ENCODE measurements at regions not wholly inside any gene's neighbourhood (a gene's known extent, or its start where the extent isn't known, plus 50 kb on each side); places are given as distances from the start of the nearest gene placed in this dataset.
"Not testable (repeated sequence)": the region's sequence is repeated elsewhere in the genome, so short reads cannot be mapped to it uniquely, and the experiment has no call there.

DNA sequence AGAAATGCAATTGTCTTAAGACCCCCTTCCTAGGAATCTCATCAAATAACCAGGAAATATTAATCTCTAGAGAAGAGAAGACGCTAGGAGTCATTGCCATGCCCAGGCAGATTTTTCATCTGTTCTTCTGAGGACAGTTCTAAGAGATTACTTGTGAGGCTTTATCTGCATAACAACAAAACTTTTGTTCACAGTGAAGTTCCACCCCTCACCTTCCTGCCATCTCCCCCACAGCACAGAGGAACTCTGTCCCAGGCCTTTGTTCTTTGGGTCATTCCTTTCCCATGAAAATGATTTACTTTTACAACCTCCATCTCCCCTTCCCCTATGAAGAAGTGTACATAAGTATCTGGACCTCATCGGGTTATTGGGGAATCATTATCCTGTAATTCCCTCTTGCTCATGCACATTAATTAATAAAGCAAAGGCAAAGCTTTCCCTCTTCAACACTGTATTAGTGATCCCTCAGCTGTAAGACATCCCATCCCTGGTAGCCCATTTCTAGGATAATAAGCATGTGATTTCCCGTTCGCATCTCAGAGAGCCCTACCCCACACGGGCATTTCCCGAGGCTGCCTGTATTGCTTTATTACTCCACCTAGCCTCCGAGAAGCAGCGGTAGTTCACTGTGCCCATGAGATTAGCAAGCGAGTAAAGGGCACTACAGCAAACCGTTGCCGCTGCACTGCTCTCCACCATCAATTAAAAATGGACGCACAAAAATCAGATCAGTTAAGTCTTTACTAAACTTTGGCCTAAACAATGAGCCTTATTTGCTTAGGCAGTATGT is 384.4 kb upstream of the CAMK1G start:
- no peak overlapping the region for H3K27ac ChIP-seq

GRCh38 chr1:209199822-209200221 is 383.7 kb upstream of the CAMK1G start:
- Histone ChIP-seq H3K27ac (no peak overlapping the region), H3K4me3 (no peak overlapping the region)
- no peak for DNase-seq (ENCODE audit: low spot score)
- TF ChIP-seq CTCF (IDR thresholded peaks at IDR 0.05) = no peak

More for the DNA sequence above, 384.4 kb upstream of the CAMK1G start:
- no peak for TF ChIP-seq CTCF (IDR thresholded peaks at IDR 0.05)
- H3K4me3 ChIP-seq = no peak overlapping the region
- no peak for DNase-seq (ENCODE audit: low spot score)

DNA sequence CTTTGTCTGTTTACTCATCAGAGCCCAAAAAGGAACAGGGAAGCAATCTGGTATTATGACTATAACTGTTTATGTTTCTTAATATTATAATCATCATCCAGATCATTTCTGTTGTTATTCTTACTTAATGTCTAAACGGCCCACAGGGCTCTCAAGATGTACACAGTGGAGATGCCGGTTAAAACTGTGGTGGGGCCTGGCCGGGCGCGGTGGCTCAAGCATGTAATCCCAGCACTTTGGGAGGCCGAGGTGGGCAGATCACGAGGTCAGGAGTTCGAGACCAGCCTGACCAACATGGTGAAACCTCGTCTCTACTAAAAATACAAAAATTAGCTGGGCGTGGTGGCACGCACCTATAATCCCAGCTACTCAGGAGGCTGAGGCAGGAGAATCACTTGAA is 381.2 kb upstream of the CAMK1G start:
- DNase-seq (ENCODE audit: low spot score); H3K27ac ChIP-seq; H3K4me3 ChIP-seq: not testable (repeated sequence)

- no peak overlapping the region for H3K27ac ChIP-seq
- H3K4me3 ChIP-seq = no peak overlapping the region
- DNase-seq (ENCODE audit: low spot score) = no peak
- peak; percentile 68 for TF ChIP-seq CTCF (IDR thresholded peaks at IDR 0.05)
Observed at GRCh38 chr1:209202830-209203532, 380.5 kb upstream of the CAMK1G start.

DNA sequence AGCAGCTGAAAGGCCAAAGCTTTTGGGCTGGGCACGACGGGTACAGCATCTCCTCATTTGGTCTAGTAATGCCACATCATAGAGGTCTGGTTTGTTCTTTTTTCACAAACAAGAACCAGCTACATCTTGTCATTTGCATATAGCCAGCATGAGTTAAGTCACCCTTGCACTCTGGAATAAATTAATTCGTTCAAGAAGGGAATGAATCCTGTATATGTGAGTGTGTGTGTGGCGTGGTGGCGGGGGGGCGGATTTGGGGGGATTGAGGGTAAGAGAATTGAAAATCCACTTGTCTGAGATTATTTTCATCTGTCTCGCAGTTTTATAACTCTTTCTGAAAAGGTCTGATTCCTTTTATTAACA is 380.0 kb upstream of the CAMK1G start:
- no peak overlapping the region for H3K4me3 ChIP-seq
- TF ChIP-seq CTCF (IDR thresholded peaks at IDR 0.05) = no peak
- H3K27ac ChIP-seq = no peak overlapping the region
- no peak for DNase-seq (ENCODE audit: low spot score)

DNA sequence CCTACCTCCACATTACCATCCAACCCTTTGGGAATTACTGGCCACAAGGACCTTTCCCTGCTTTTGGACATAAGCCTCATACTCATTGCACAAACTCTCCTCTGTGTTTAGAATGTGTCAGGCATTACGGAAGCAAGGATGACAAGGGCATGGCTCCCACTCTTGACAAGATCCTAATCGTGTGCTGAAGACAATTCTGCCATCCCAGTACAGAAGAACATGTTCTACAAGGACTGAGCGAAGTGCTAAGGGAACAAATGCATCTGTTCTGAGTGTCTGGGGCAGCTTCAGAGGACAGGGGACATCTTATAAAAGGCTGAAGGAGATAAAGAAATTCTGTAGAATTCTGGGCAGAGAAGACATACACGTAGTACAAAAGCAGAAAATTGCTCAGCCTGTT is 378.5 kb upstream of the CAMK1G start:
- no peak for TF ChIP-seq CTCF (IDR thresholded peaks at IDR 0.05)
- no peak for DNase-seq (ENCODE audit: low spot score)
- Histone ChIP-seq H3K27ac (no peak overlapping the region), H3K4me3 (no peak overlapping the region)

DNA sequence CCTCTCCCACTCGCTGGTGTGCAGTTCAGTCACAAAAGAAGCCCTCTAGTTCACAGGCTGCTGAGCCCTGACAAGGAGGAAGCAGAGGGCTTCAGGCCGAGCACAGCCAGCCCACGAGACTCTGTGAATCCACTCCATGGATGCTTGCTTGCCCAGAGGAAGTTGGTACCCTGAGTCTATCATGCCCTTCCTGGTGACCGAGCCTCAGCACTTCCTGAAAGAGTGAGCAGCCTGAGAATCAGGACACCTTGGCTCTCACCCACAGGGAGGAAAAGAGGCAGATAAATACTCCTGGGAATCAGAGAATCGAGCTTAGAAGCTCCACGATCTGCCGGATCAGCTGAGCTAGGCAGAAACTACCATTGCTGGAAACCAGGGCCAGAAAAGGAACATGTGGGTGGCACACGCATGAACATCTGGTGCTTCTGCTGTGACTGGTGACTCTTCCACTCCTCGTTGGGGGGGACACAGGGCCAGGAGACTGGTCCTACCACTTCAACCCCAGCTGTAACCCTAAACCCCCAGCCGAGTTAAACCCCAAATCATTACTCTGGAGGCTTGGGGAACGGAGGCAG is 376.3 kb upstream of the CAMK1G start:
- DNase-seq (ENCODE audit: low spot score) = no peak
- Histone ChIP-seq H3K27ac (no peak overlapping the region), H3K4me3 (peak overlapping the region; percentile 59)
- no peak for TF ChIP-seq CTCF (IDR thresholded peaks at IDR 0.05)
